ENCODE measurements at regions not wholly inside any gene's neighbourhood (a gene's known extent, or its start where the extent isn't known, plus 50 kb on each side); places are given as distances from the start of the nearest gene placed in this dataset.

DNA sequence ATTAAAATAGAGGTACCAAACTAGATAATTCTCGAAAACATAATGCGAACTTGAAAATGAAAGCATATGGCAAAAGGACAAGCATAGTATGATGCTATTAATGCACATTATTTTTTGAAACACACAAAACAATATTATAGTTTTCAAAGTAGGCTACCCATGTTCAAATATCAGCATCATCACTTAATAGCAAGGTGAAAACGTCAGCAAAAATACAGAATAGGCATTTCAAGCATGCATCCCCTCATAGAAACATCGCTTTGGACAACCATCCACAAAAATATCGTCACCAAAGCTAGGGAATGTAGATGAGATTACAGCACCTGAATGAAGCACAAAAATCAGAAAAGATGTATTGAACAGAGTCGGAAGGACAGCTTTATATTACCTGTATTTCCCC lies 814.5 kb upstream of the LRRC4C start:
- Histone ChIP-seq H3K4me1 (ENCODE audit: low read length) (no peaks in the 10 kb centered on the region), H2AFZ (ENCODE audit: low read depth, low read length) (no peak overlapping the region), H3K27ac (ENCODE audit: low read length) (no peak overlapping the region), H3K9me3 (ENCODE audit: insufficient read depth, low read length) (no peaks in the 10 kb centered on the region; the same call in 1 of the 2 replicates), H3K4me3 (ENCODE audit: low read length) (no peak overlapping the region), H3K9ac (ENCODE audit: low read length) (no peak overlapping the region), H3K4me2 (ENCODE audit: low read length) (no peak overlapping the region), H4K20me1 (ENCODE audit: insufficient read depth, low read length) (no peaks in the 10 kb centered on the region), H3K27me3 (ENCODE audit: low read depth, low read length) (no peaks in the 10 kb centered on the region), H3K36me3 (replicated peaks; ENCODE audit: low read depth, low read length) (peaks cover 4% of the 10 kb centered on the region), H3K79me2 (ENCODE audit: low read length) (no peaks in the 10 kb centered on the region)
- TF ChIP-seq EZH2phosphoT487 (IDR thresholded peaks at IDR 0.05; ENCODE audit: low read depth): no peak
- TF ChIP-seq, protein P1, sequence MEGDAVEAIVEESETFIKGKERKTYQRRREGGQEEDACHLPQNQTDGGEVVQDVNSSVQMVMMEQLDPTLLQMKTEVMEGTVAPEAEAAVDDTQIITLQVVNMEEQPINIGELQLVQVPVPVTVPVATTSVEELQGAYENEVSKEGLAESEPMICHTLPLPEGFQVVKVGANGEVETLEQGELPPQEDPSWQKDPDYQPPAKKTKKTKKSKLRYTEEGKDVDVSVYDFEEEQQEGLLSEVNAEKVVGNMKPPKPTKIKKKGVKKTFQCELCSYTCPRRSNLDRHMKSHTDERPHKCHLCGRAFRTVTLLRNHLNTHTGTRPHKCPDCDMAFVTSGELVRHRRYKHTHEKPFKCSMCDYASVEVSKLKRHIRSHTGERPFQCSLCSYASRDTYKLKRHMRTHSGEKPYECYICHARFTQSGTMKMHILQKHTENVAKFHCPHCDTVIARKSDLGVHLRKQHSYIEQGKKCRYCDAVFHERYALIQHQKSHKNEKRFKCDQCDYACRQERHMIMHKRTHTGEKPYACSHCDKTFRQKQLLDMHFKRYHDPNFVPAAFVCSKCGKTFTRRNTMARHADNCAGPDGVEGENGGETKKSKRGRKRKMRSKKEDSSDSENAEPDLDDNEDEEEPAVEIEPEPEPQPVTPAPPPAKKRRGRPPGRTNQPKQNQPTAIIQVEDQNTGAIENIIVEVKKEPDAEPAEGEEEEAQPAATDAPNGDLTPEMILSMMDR (IDR thresholded peaks at IDR 0.05; ENCODE audit: low read depth, low read length): no peak

DNA sequence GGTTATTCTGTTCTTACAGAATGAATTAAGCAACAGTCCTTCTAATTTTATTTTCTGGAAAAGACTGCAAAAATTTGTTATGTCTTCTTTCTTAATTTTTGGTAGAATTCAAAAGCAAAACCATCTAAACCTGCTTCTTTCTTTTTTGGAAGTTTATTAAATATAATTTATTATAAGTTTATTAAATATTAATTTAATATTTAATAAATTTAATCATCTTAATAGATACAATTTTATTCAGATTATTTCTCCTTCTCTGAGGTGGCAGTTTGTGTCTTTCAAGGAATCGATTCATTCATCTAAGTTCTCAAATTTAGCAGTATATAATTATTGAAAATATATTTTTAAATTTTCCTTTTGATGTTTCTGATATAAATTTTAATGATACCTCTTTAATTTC lies 837.5 kb upstream of the LRRC4C start:
- Histone ChIP-seq H3K9me3 (ENCODE audit: insufficient read depth, low read length) (no peaks in the 10 kb centered on the region), H3K27ac (ENCODE audit: low read length) (no peak overlapping the region), H3K79me2 (ENCODE audit: low read length) (no peaks in the 10 kb centered on the region), H2AFZ (ENCODE audit: low read depth, low read length) (no peak overlapping the region), H3K4me2 (ENCODE audit: low read length) (no peak overlapping the region), H3K4me1 (ENCODE audit: low read length) (no peaks in the 10 kb centered on the region), H3K27me3 (ENCODE audit: low read depth, low read length) (no peaks in the 10 kb centered on the region), H3K4me3 (ENCODE audit: low read length) (no peak overlapping the region), H4K20me1 (ENCODE audit: insufficient read depth, low read length) (no peaks in the 10 kb centered on the region), H3K36me3 (replicated peaks; ENCODE audit: low read depth, low read length) (no peaks in the 10 kb centered on the region), H3K9ac (ENCODE audit: low read length) (no peak overlapping the region)
- TF ChIP-seq EZH2phosphoT487 (IDR thresholded peaks at IDR 0.05; ENCODE audit: low read depth): no peak
- TF ChIP-seq, protein P1 (IDR thresholded peaks at IDR 0.05; ENCODE audit: low read depth, low read length): no peak

DNA sequence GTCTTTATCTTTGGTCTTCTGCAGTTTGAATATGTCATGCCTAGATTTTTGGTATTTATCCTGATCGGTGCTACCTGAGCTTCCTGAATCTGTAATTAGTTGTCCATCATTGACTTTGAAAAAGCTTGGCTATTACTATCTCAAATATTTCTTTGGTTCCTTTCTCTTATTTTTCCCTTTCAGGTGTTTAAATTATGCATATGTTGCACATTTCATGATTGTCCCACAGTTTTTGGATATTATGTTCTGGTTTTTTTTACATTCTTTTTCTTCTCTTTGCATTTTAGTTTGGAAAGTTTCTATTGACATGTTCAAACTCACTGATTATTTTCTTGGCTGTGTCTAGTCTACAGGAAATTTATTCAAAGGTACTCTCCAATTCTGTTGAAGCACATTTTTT lies 840.3 kb upstream of the LRRC4C start:
- Histone ChIP-seq H3K9me3 (ENCODE audit: insufficient read depth, low read length) (no peaks in the 10 kb centered on the region), H3K27me3 (ENCODE audit: low read depth, low read length) (no peaks in the 10 kb centered on the region), H3K4me3 (ENCODE audit: low read length) (no peak overlapping the region), H3K79me2 (ENCODE audit: low read length) (no peaks in the 10 kb centered on the region), H4K20me1 (ENCODE audit: insufficient read depth, low read length) (no peaks in the 10 kb centered on the region), H3K27ac (ENCODE audit: low read length) (no peak overlapping the region), H3K4me2 (ENCODE audit: low read length) (no peak overlapping the region), H3K9ac (ENCODE audit: low read length) (no peak overlapping the region), H2AFZ (ENCODE audit: low read depth, low read length) (no peak overlapping the region), H3K4me1 (ENCODE audit: low read length) (no peaks in the 10 kb centered on the region), H3K36me3 (replicated peaks; ENCODE audit: low read depth, low read length) (no peaks in the 10 kb centered on the region)
- TF ChIP-seq EZH2phosphoT487 (IDR thresholded peaks at IDR 0.05; ENCODE audit: low read depth): no peak
- TF ChIP-seq, protein P1 (IDR thresholded peaks at IDR 0.05; ENCODE audit: low read depth, low read length): no peak

DNA sequence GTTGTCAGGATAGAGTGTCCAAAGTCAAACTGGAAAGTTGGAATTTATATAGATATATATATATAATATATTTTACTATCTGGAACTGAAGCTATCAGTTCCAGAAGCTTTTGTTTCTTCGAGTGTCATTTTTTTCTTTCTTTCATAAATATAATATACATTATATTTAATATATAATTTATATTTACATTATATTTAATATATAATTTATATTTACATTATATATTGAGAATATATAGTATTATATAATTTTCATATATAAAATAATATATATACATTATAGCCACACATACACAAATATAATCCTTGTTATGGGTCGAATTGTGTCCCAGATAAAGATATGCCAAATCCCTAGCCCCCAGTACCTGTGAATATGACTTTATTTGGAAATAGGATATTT lies 842.3 kb upstream of the LRRC4C start:
- H3K27me3 ChIP-seq (ENCODE audit: low read depth, low read length): no peaks in the 10 kb centered on the region
- no peaks in the 10 kb centered on the region for H3K36me3 ChIP-seq (replicated peaks; ENCODE audit: low read depth, low read length)
- H3K9ac ChIP-seq (ENCODE audit: low read length): no peak overlapping the region
- TF ChIP-seq, protein P1 (IDR thresholded peaks at IDR 0.05; ENCODE audit: low read depth, low read length): no peak
- no peak for TF ChIP-seq EZH2phosphoT487 (IDR thresholded peaks at IDR 0.05; ENCODE audit: low read depth)
- no peaks in the 10 kb centered on the region for H4K20me1 ChIP-seq (ENCODE audit: insufficient read depth, low read length)
- H3K27ac ChIP-seq (ENCODE audit: low read length): no peak overlapping the region
- H3K4me2 ChIP-seq (ENCODE audit: low read length): no peak overlapping the region
- H3K9me3 ChIP-seq (ENCODE audit: insufficient read depth, low read length): no peaks in the 10 kb centered on the region
- H3K4me3 ChIP-seq (ENCODE audit: low read length): no peak overlapping the region
- no peaks in the 10 kb centered on the region for H3K79me2 ChIP-seq (ENCODE audit: low read length)
- no peak overlapping the region for H2AFZ ChIP-seq (ENCODE audit: low read depth, low read length)
- H3K4me1 ChIP-seq (ENCODE audit: low read length): no peaks in the 10 kb centered on the region

All from OCI-LY3 (cell line).